HCT116 (cell line): ENCODE measurements at regions not wholly inside any gene's neighbourhood (a gene's known extent, or its start where the extent isn't known, plus 50 kb on each side); places are given as distances from the start of the nearest gene placed in this dataset.

Source experiments
- ATAC-seq: fragments of 200-7000 bp; cut with Tn5 transposase; 2 replicates; pipeline ENCODE4 v1.9.1; 2020; ENCODE audit warnings: mild to moderate bottlenecking, moderate library complexity
- BruUV-seq: library from RNA; stranded (reverse); fragments of 400-500 nt; replicated peaks from 2 replicates; lab custom pipeline; 2021; lab: Mats Ljungman, UMichigan
- CTCF ChIA-PET: fragments of 300-600 bp; sonication (Branson Sonifier 250); formaldehyde crosslinking; loops from one replicate; lab custom pipeline; 2021; ENCODE audit warnings: antibody characterized with exemption; lab: Charles Lee
- POLR2A ChIA-PET: fragments of 300-600, 350-600 bp; sonication (Branson Sonifier 250); formaldehyde crosslinking; loops from one replicate; lab custom pipeline; 2021; ENCODE audit warnings: antibody characterized with exemption; lab: Charles Lee
- RAD21 ChIA-PET, 2 experiments: fragments of 300-600 bp; sonication (Branson Sonifier 250); formaldehyde crosslinking; loops; one replicate each; lab custom pipeline; 2023; ENCODE audit warnings: low total read pairs in 2 of 2; ENCODE audit not compliant: uncharacterized antibody in 2 of 2, unreplicated experiment in 2 of 2, low non-redundant PET in 1 of 2; lab: Charles Lee
- DNase-seq: peaks from one replicate; pipeline ENCODE4 v3.0.0-alpha.2; 2010; ENCODE audit warnings: low read depth, low spot score
- H2AFZ ChIP-seq: fragments of 200-600 bp; shearing (Covaris generic), sonication (generic); 2 replicates; pipeline ENCODE4 v1.6.1; 2017; ENCODE audit warnings: low read depth, mixed run types, mixed read lengths, antibody characterized with exemption, low read length; ENCODE audit not compliant: poor library complexity, severe bottlenecking
- H3K27ac ChIP-seq: 2 replicates; pipeline ENCODE4 v1.5.1; 2012; ENCODE audit warnings: low read depth, low read length
- H3K27me3 ChIP-seq: fragments of 200-600 bp; sonication (generic); 2 replicates; pipeline ENCODE4 v1.6.1; 2016; ENCODE audit warnings: mixed run types, low read length, mixed read lengths; ENCODE audit not compliant: insufficient read depth
- H3K36me3 ChIP-seq, 2 experiments: fragments of 200-500 bp in 1 of 2; fragments of 200-600 bp in 1 of 2; sonication (Bioruptor generic) in 1 of 2; sonication (generic) in 1 of 2; 2 replicates each; pipeline versions ENCODE4 v1.5.1 to v1.6.1; 2014 to 2016; ENCODE audit warnings: low read length in 2 of 2, inconsistent platforms in 1 of 2, mixed read lengths in 1 of 2, mixed run types in 1 of 2; ENCODE audit not compliant: insufficient read depth in 2 of 2, control insufficient read depth in 1 of 2
- H3K4me1 ChIP-seq, 2 experiments: fragments of 200-600 bp in 1 of 2; sonication (generic) in 1 of 2; 2 replicates each; pipeline versions ENCODE4 v1.5.1 to v1.6.1; 2012 to 2017; ENCODE audit warnings: low read length in 2 of 2, inconsistent platforms in 1 of 2, mild to moderate bottlenecking in 1 of 2, mixed read lengths in 1 of 2, mixed run types in 1 of 2, moderate library complexity in 1 of 2; ENCODE audit not compliant: insufficient read depth in 2 of 2, control insufficient read depth in 1 of 2
- H3K4me2 ChIP-seq: fragments of 200-600 bp; sonication (generic); 2 replicates; pipeline ENCODE4 v1.6.1; 2017; ENCODE audit warnings: mixed run types, low read length, mixed read lengths
- H3K4me3 ChIP-seq, 2 experiments: fragments of 200-600 bp in 1 of 2; sonication (generic) in 1 of 2; replicated peaks in 1 of 2; 2 replicates each; pipeline ENCODE4 v1.5.1; 2011 to 2016; ENCODE audit warnings: low read length in 2 of 2, control low read depth in 1 of 2, low read depth in 1 of 2, mild to moderate bottlenecking in 1 of 2, mixed read lengths in 1 of 2, mixed run types in 1 of 2
- H3K79me2 ChIP-seq: fragments of 200-600 bp; sonication (generic); 2 replicates; pipeline ENCODE4 v1.6.1; 2017; ENCODE audit warnings: mild to moderate bottlenecking, mixed run types, low read length, moderate library complexity, mixed read lengths; ENCODE audit not compliant: insufficient read depth
- H3K9ac ChIP-seq: fragments of 200-600 bp; sonication (generic); 2 replicates; pipeline ENCODE4 v1.6.1; 2016; ENCODE audit warnings: low read length, mixed read lengths
- H3K9me2 ChIP-seq: fragments of 200-600 bp; sonication (generic), shearing (Covaris generic); 2 replicates; pipeline ENCODE4 v1.6.1; 2017; ENCODE audit warnings: mixed run types, mild to moderate bottlenecking, moderate library complexity; ENCODE audit not compliant: insufficient read depth
- H3K9me3 ChIP-seq, 2 experiments: fragments of 200-500 bp in 1 of 2; fragments of 200-600 bp in 1 of 2; sonication (Bioruptor generic) in 1 of 2; sonication (generic) in 1 of 2; 2 replicates each; pipeline ENCODE4 v1.6.1; 2014 to 2017; ENCODE audit warnings: low read length in 2 of 2, mixed read lengths in 2 of 2, inconsistent platforms in 1 of 2, low read depth in 1 of 2, mild to moderate bottlenecking in 1 of 2, mixed run types in 1 of 2, moderate library complexity in 1 of 2; ENCODE audit not compliant: control insufficient read depth in 1 of 2, insufficient read depth in 1 of 2
- H4K20me1 ChIP-seq: fragments of 200-600 bp; sonication (generic), shearing (Covaris generic); 2 replicates; pipeline ENCODE4 v1.6.1; 2017; ENCODE audit warnings: mixed run types, mild to moderate bottlenecking, moderate library complexity; ENCODE audit not compliant: insufficient read depth
- CTCF ChIP-seq, 3 experiments: fragments of 200-600 bp in 1 of 3; sonication (generic) in 1 of 3; IDR thresholded peaks in 2 of 3; conservative IDR thresholded peaks in 1 of 3; 2 replicates each; pipeline ENCODE4 v1.5.1; 2012 to 2017; ENCODE audit warnings: low read depth in 2 of 3, low read length in 2 of 3, antibody characterized with exemption in 1 of 3, borderline replicate concordance in 1 of 3, control low read depth in 1 of 3, mild to moderate bottlenecking in 1 of 3, mixed read lengths in 1 of 3, mixed run types in 1 of 3, moderate library complexity in 1 of 3; ENCODE audit not compliant: insufficient read depth in 1 of 3
- EZH2 ChIP-seq: fragments of 200-600 bp; sonication (generic); IDR thresholded peaks from 2 replicates; pipeline ENCODE4 v1.6.1; 2017; ENCODE audit warnings: antibody characterized with exemption, mixed run types
- EZH2phosphoT487 ChIP-seq: fragments of 200-600 bp; IDR thresholded peaks from 2 replicates; pipeline ENCODE4 v1.6.1; 2018; ENCODE audit warnings: antibody characterized with exemption, borderline replicate concordance
- FOSL1 ChIP-seq: IDR thresholded peaks from 2 replicates; pipeline ENCODE4 v1.6.1; 2012; ENCODE audit warnings: low read depth
- JUND ChIP-seq: IDR thresholded peaks from 2 replicates; pipeline ENCODE4 v1.6.1; 2012
- POLR2A ChIP-seq: IDR thresholded peaks from 2 replicates; pipeline ENCODE4 v1.7.0; 2011; ENCODE audit warnings: borderline replicate concordance; ENCODE audit not compliant: insufficient read depth, insufficient read length; ENCODE audit errors: extremely low read depth
- SIN3A ChIP-seq: IDR thresholded peaks from 2 replicates; pipeline ENCODE4 v1.6.1; 2012; ENCODE audit warnings: low read depth
- SRF ChIP-seq: IDR thresholded peaks from 2 replicates; pipeline ENCODE4 v1.6.1; 2012; ENCODE audit warnings: low read depth
- TCF7L2 ChIP-seq: IDR thresholded peaks from 2 replicates; pipeline ENCODE4 v1.7.0; 2011; ENCODE audit warnings: borderline replicate concordance, inconsistent platforms; ENCODE audit not compliant: insufficient read depth, insufficient read length; ENCODE audit errors: extremely low read depth
- YY1 ChIP-seq: IDR thresholded peaks from 2 replicates; pipeline ENCODE4 v1.6.1; 2011; ENCODE audit warnings: low read length, low read depth, moderate library complexity, mild to moderate bottlenecking; ENCODE audit not compliant: insufficient replicate concordance; ENCODE audit errors: extremely low read depth
- ZBTB33 ChIP-seq: IDR thresholded peaks from 2 replicates; pipeline ENCODE4 v1.6.1; 2011; ENCODE audit warnings: mild to moderate bottlenecking, low read length, moderate library complexity; ENCODE audit not compliant: insufficient replicate concordance; ENCODE audit errors: extremely low read depth
- ZFX ChIP-seq: fragments of 450-650 bp; IDR thresholded peaks from 2 replicates; pipeline ENCODE4 v1.6.1; 2017
- ZNF274 ChIP-seq: fragments of 200-500 bp; sonication (Bioruptor generic); IDR thresholded peaks from 2 replicates; pipeline ENCODE4 v1.6.1; 2014; ENCODE audit warnings: mild to moderate bottlenecking, low read depth, low read length, inconsistent platforms
- intact Hi-C: fragments of 100-400 bp; cut with micrococcal nuclease; formaldehyde crosslinking; loops from 2 replicates; pipeline ENCODE4 v1.10.0; 2022
- TF ChIP-seq, protein P1 (sequence below): IDR thresholded peaks from 2 replicates; pipeline ENCODE4 v1.6.1; 2012

- no TSS peak for BruUV-seq
- no peak for ATAC-seq
- no peak overlapping the region for H2AFZ ChIP-seq
- H3K9me2 ChIP-seq, result no peaks in the 10 kb centered on the region
- H3K79me2 ChIP-seq, result no peaks in the 10 kb centered on the region
- DNase-seq, result no peak
- intact Hi-C loops, result no loop called here
- H3K4me1 ChIP-seq, result peaks cover 0 to 4% of the 10 kb centered on the region in 2 experiments; a peak in 1 of 4 replicates
- H3K36me3 ChIP-seq, result no peaks in the 10 kb centered on the region
- ChIA-PET POLR2A (no interaction called here), CTCF (interaction anchor here (1.6 kb wide), 1 partner anchor 220 kb away, joined by 4 read pairs; no protein-coding TSS in a partner anchor), RAD21 (no interaction called here)
- H3K27ac ChIP-seq, result no peak overlapping the region
- no peak for TF ChIP-seq JUND
- no peak for TF ChIP-seq POLR2A
- H3K4me3 ChIP-seq, result no peak overlapping the region
- H3K27me3 ChIP-seq, result no peaks in the 10 kb centered on the region
- no peak overlapping the region for H3K9ac ChIP-seq
- no peak overlapping the region for H3K4me2 ChIP-seq
- H3K9me3 ChIP-seq, result no peaks in the 10 kb centered on the region
- H4K20me1 ChIP-seq, result no peaks in the 10 kb centered on the region
Observed at GRCh38 chr13:33763021-33763420, 54.9 kb upstream of the RFC3 start.

- Histone ChIP-seq H3K4me3 (no peak overlapping the region), H3K36me3 (no peaks in the 10 kb centered on the region), H3K79me2 (no peaks in the 10 kb centered on the region), H3K9ac (no peak overlapping the region), H4K20me1 (no peaks in the 10 kb centered on the region), H3K9me3 (no peaks in the 10 kb centered on the region), H3K4me1 (peaks cover 0 to 4% of the 10 kb centered on the region in 2 experiments; a peak in 1 of 4 replicates), H3K9me2 (no peaks in the 10 kb centered on the region), H2AFZ (no peak overlapping the region), H3K4me2 (no peak overlapping the region), H3K27ac (no peak overlapping the region), H3K27me3 (no peaks in the 10 kb centered on the region)
- RAD21 ChIA-PET, result no interaction called here
- BruUV-seq, result no TSS peak
- ATAC-seq (no peak), DNase-seq (no peak)
- intact Hi-C loops, result no loop called here
- POLR2A ChIA-PET, result no interaction called here
- CTCF ChIA-PET, result no interaction called here
- TF ChIP-seq SIN3A (no peak), ZNF274 (no peak), EZH2 (no peak), TCF7L2 (no peak), SRF (no peak), FOSL1 (no peak), ZBTB33 (no peak), ZFX (no peak), CTCF (IDR thresholded peaks at IDR 0.05 in 2 of 3, conservative IDR thresholded peaks at IDR 0.05 in 1 of 3; ENCODE audit: borderline replicate concordance in 1 of 3, insufficient read depth in 1 of 3, low read depth in 2 of 3, low read length in 2 of 3) (no peak), EZH2phosphoT487 (no peak), YY1 (no peak)
- TF ChIP-seq, protein P1, sequence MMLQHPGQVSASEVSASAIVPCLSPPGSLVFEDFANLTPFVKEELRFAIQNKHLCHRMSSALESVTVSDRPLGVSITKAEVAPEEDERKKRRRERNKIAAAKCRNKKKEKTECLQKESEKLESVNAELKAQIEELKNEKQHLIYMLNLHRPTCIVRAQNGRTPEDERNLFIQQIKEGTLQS, result no peak
Observed at GRCh38 chr13:33764716-33765115, 53.2 kb upstream of the RFC3 start.
